B cell (primary cell): ENCODE measurements at regions not wholly inside any gene's neighbourhood (a gene's known extent, or its start where the extent isn't known, plus 50 kb on each side); places are given as distances from the start of the nearest gene placed in this dataset.

Source experiments
- ATAC-seq: fragments of 200-7000 bp; cut with Tn5 transposase; one replicate; pipeline ENCODE4 v1.10.0; 2021; ENCODE audit warnings: low read depth, mild to moderate bottlenecking, moderate number of reproducible peaks, moderate library complexity
- CTCF ChIA-PET: fragments of 350-600 bp; sonication (Branson Sonifier 250); formaldehyde crosslinking; loops from one replicate; lab custom pipeline; 2021; ENCODE audit warnings: antibody characterized with exemption, inconsistent platforms; lab: Charles Lee
- POLR2A ChIA-PET: fragments of 350-600 bp; sonication (Branson Sonifier 250); formaldehyde crosslinking; loops from one replicate; lab custom pipeline; 2021; ENCODE audit warnings: antibody characterized with exemption; lab: Charles Lee
- DNase-seq: peaks from one replicate; pipeline ENCODE4 v3.0.0; 2013
- H2AFZ ChIP-seq: 2 replicates; pipeline ENCODE4 v1.6.1; 2012; ENCODE audit warnings: mild to moderate bottlenecking, low read depth, low read length; ENCODE audit not compliant: insufficient read depth, poor library complexity, severe bottlenecking
- H3K27ac ChIP-seq, 2 donors: 1 replicate in 1 of 2; 2 replicates in 1 of 2; pipeline ENCODE4 v1.5.1; 2012 to 2013; ENCODE audit warnings: low read length in 2 of 2, mild to moderate bottlenecking in 2 of 2, moderate library complexity in 1 of 2
- H3K27me3 ChIP-seq, 4 experiments: fragments of 200-600 bp in 1 of 4; sonication (generic) in 1 of 4; replicated peaks in 1 of 4; 1 replicate in 2 of 4; 2 replicates in 2 of 4; pipeline versions ENCODE4 v1.6.1 to v1.7.0; 2013 to 2016; ENCODE audit warnings: low read length in 3 of 4, mild to moderate bottlenecking in 2 of 4, mixed read lengths in 1 of 4, moderate library complexity in 1 of 4; ENCODE audit not compliant: insufficient read depth in 4 of 4, control insufficient read depth in 3 of 4; ENCODE audit errors: control extremely low read depth in 1 of 4
- H3K36me3 ChIP-seq, 2 experiments: replicated peaks in 1 of 2; 1 replicate in 1 of 2; 2 replicates in 1 of 2; pipeline versions ENCODE4 v1.6.1 to v1.7.1; 2013; ENCODE audit warnings: low read length in 1 of 2; ENCODE audit not compliant: insufficient read depth in 2 of 2, control insufficient read depth in 1 of 2; ENCODE audit errors: control extremely low read depth in 1 of 2, extremely low read depth in 1 of 2
- H3K4me1 ChIP-seq, 2 donors: fragments of 200-600 bp in 1 of 2; sonication (generic) in 1 of 2; 1 replicate in 1 of 2; 2 replicates in 1 of 2; pipeline versions ENCODE4 v1.5.1 to v1.6.1; 2013 to 2017; ENCODE audit warnings: low read length in 2 of 2; ENCODE audit not compliant: control insufficient read depth in 2 of 2, insufficient read depth in 2 of 2
- H3K4me2 ChIP-seq: replicated peaks from 2 replicates; pipeline ENCODE3; 2012; ENCODE audit warnings: mild to moderate bottlenecking, low read depth, low read length; ENCODE audit not compliant: poor library complexity, severe bottlenecking
- H3K4me3 ChIP-seq, 5 experiments: fragments of 200-600 bp in 1 of 5; sonication (generic) in 1 of 5; 1 replicate in 3 of 5; 2 replicates in 2 of 5; pipeline versions ENCODE4 v1.5.1 to v1.7.0; 2011 to 2016; ENCODE audit warnings: low read length in 4 of 5, mild to moderate bottlenecking in 4 of 5, low read depth in 2 of 5, control low read depth in 1 of 5, moderate library complexity in 1 of 5; ENCODE audit not compliant: insufficient read depth in 1 of 5; ENCODE audit errors: control extremely low read depth in 1 of 5, extremely low read depth in 1 of 5
- H3K79me2 ChIP-seq: fragments of 200-600 bp; sonication (generic); one replicate; pipeline ENCODE4 v1.6.0; 2016; ENCODE audit warnings: low read length; ENCODE audit not compliant: control insufficient read depth, insufficient read depth
- H3K9ac ChIP-seq: fragments of 200-600 bp; sonication (generic); 2 replicates; pipeline ENCODE4 v1.6.1; 2017; ENCODE audit warnings: mild to moderate bottlenecking, low read length, moderate library complexity
- H3K9me3 ChIP-seq, 3 donors: one replicate each; pipeline versions ENCODE4 v1.6.1 to v1.7.1; 2013; ENCODE audit warnings: low read length in 2 of 3; ENCODE audit not compliant: control insufficient read depth in 2 of 3, insufficient read depth in 1 of 3; ENCODE audit errors: control extremely low read depth in 1 of 3
- H4K20me1 ChIP-seq: 2 replicates; pipeline ENCODE4 v1.6.0; 2012; ENCODE audit warnings: mild to moderate bottlenecking, low read length; ENCODE audit not compliant: insufficient read depth, control insufficient read depth, poor library complexity, severe bottlenecking
- H3K27ac Mint-ChIP-seq: one replicate; pipeline ENCODE4 v1.8.0; 2021; ENCODE audit warnings: mixed read lengths
- H3K27me3 Mint-ChIP-seq: one replicate; pipeline ENCODE4 v1.8.0; 2021; ENCODE audit warnings: mixed read lengths
- H3K4me1 Mint-ChIP-seq: one replicate; pipeline ENCODE4 v1.8.0; 2021; ENCODE audit warnings: mixed read lengths
- H3K4me3 Mint-ChIP-seq: one replicate; pipeline ENCODE4 v1.8.0; 2021; ENCODE audit warnings: mixed read lengths
- H3K9me3 Mint-ChIP-seq: one replicate; pipeline ENCODE4 v1.8.0; 2022; ENCODE audit warnings: mixed read lengths; ENCODE audit not compliant: insufficient read depth
- EZH2 ChIP-seq: IDR thresholded peaks from 2 replicates; pipeline ENCODE4 v1.6.1; 2012; ENCODE audit warnings: borderline replicate concordance, low read depth, mild to moderate bottlenecking, moderate library complexity, low read length; ENCODE audit not compliant: insufficient read depth, poor library complexity, severe bottlenecking
- WGBS: methylation state at CpG from one replicate; pipeline ENCODE4 v1.1.5; 2013; ENCODE audit warnings: missing lambda C conversion rate; ENCODE audit not compliant: insufficient coverage; 5-methylcytosine and 5-hydroxymethylcytosine counted together
- intact Hi-C: fragments of 100-400 bp; cut with micrococcal nuclease; formaldehyde crosslinking; loops from one replicate; pipeline ENCODE4 v1.10.0; 2022
- TF ChIP-seq, protein P1 (sequence below): fragments of 200-600 bp; IDR thresholded peaks from one replicate; pipeline ENCODE4 v1.8.0; 2022; ENCODE audit warnings: antibody characterized with exemption, mild to moderate bottlenecking

DNA sequence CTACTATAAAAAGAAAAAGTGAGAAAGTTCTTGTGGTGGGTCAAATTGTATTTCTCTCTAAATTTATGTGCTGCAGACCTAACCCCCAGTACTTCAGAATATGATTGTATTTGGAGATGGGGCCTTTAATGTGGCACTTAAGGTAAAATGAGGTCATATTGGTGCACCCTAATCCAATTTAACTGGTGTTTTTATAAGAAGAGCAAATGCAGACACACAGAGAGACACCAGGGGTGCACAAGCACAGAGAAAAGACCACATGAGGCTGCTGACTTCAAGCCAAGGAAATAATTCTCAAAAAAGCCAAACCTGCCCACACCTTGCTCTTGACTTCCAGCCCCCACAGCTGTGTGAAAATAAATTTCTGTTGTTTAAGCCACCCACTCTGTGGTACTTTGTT, 80.2 kb upstream of the HTR4 start:
- Histone ChIP-seq H4K20me1 (no peaks in the 10 kb centered on the region), H3K79me2 (no peaks in the 10 kb centered on the region), H3K27me3 (no peaks in the 10 kb centered on the region), H3K4me3 (no peak overlapping the region), H3K4me2 (no peak overlapping the region), H3K9me3 (no peaks in the 10 kb centered on the region), H3K9ac (no peak overlapping the region), H2AFZ (no peak overlapping the region), H3K36me3 (no peaks in the 10 kb centered on the region), H3K27ac (no peak overlapping the region), H3K4me1 (no peaks in the 10 kb centered on the region)
- H3K9me3 Mint-ChIP-seq: no peaks in the 10 kb centered on the region
- POLR2A ChIA-PET: no interaction called here
- intact Hi-C loops: loop anchor here (5.0 kb wide), 2 partner anchors 787 to 828 kb away; no protein-coding TSS in a partner anchor
- ATAC-seq (no peak), DNase-seq (no peak)
- TF ChIP-seq, protein P1, sequence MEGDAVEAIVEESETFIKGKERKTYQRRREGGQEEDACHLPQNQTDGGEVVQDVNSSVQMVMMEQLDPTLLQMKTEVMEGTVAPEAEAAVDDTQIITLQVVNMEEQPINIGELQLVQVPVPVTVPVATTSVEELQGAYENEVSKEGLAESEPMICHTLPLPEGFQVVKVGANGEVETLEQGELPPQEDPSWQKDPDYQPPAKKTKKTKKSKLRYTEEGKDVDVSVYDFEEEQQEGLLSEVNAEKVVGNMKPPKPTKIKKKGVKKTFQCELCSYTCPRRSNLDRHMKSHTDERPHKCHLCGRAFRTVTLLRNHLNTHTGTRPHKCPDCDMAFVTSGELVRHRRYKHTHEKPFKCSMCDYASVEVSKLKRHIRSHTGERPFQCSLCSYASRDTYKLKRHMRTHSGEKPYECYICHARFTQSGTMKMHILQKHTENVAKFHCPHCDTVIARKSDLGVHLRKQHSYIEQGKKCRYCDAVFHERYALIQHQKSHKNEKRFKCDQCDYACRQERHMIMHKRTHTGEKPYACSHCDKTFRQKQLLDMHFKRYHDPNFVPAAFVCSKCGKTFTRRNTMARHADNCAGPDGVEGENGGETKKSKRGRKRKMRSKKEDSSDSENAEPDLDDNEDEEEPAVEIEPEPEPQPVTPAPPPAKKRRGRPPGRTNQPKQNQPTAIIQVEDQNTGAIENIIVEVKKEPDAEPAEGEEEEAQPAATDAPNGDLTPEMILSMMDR: no peak
- no peak for TF ChIP-seq EZH2
- H3K4me3 Mint-ChIP-seq: no peak overlapping the region
- H3K27ac Mint-ChIP-seq: no peak overlapping the region
- H3K4me1 Mint-ChIP-seq: peaks cover 11% of the 10 kb centered on the region
- peaks cover 13% of the 10 kb centered on the region for H3K27me3 Mint-ChIP-seq
- CTCF ChIA-PET: interaction anchor here (0.7 to 27.7 kb wide), 20 partner anchors 10 to 555 kb away, joined by 3 to 753 read pairs (median 8); no protein-coding TSS in a partner anchor

DNA sequence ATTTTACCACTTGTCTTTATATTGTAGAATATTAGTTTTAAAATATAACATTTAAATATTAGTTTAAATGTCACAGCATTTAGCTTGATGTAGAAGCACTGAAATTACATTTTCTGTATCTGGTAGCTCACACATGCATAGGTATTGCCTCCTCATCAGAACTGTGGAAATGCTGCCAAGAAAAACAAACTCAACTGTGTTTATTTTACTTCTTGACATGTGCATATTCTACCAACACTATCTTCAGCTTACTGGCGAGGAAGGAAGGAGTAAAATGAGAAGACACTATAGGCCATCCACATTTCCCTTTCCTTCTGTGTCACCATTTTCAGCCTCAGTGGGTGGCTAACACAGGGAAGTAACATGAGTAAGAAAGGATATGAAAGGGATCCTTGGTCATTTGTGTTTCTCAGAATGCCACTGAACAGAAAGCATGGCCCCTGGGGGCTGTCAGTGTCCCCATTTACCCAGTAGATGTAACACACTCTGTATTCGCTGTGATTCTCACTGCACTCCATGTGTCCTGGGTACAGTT, 81.0 kb upstream of the HTR4 start:
- H2AFZ ChIP-seq: no peak overlapping the region
- no peak overlapping the region for H3K4me2 ChIP-seq
- H3K79me2 ChIP-seq: no peaks in the 10 kb centered on the region
- POLR2A ChIA-PET: no interaction called here
- no peak overlapping the region for H3K4me3 Mint-ChIP-seq
- H3K9ac ChIP-seq: no peak overlapping the region
- CTCF ChIA-PET: interaction anchor here (0.8 to 27.7 kb wide), 9 partner anchors 9 to 379 kb away, joined by 3 to 753 read pairs (median 33); no protein-coding TSS in a partner anchor
- no peaks in the 10 kb centered on the region for H3K4me1 ChIP-seq
- DNase-seq (no peak), ATAC-seq (no peak)
- intact Hi-C loops: no loop called here
- H3K9me3 ChIP-seq: no peaks in the 10 kb centered on the region
- H3K9me3 Mint-ChIP-seq: no peaks in the 10 kb centered on the region
- no peak overlapping the region for H3K27ac Mint-ChIP-seq
- no peaks in the 10 kb centered on the region for H3K27me3 ChIP-seq
- no peak overlapping the region for H3K4me3 ChIP-seq
- no peaks in the 10 kb centered on the region for H3K36me3 ChIP-seq
- no peak for TF ChIP-seq EZH2
- TF ChIP-seq, protein P1: no peak
- WGBS: no CpG with 5 or more reads among the region's 2 CpGs
- peaks cover 13% of the 10 kb centered on the region for H3K4me1 Mint-ChIP-seq
- peaks cover 10% of the 10 kb centered on the region for H3K27me3 Mint-ChIP-seq
- no peak overlapping the region for H3K27ac ChIP-seq
- H4K20me1 ChIP-seq: no peaks in the 10 kb centered on the region
